ENCODE measurements at regions not wholly inside any gene's neighbourhood (a gene's known extent, or its start where the extent isn't known, plus 50 kb on each side); places are given as distances from the start of the nearest gene placed in this dataset.

- TF ChIP-seq, protein P1, sequence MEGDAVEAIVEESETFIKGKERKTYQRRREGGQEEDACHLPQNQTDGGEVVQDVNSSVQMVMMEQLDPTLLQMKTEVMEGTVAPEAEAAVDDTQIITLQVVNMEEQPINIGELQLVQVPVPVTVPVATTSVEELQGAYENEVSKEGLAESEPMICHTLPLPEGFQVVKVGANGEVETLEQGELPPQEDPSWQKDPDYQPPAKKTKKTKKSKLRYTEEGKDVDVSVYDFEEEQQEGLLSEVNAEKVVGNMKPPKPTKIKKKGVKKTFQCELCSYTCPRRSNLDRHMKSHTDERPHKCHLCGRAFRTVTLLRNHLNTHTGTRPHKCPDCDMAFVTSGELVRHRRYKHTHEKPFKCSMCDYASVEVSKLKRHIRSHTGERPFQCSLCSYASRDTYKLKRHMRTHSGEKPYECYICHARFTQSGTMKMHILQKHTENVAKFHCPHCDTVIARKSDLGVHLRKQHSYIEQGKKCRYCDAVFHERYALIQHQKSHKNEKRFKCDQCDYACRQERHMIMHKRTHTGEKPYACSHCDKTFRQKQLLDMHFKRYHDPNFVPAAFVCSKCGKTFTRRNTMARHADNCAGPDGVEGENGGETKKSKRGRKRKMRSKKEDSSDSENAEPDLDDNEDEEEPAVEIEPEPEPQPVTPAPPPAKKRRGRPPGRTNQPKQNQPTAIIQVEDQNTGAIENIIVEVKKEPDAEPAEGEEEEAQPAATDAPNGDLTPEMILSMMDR (IDR thresholded peaks at IDR 0.05; ENCODE audit: unreplicated experiment), result no peak
- H3K4me1 Mint-ChIP-seq (ENCODE audit: unreplicated experiment), result peaks cover 12% of the 10 kb centered on the region
- no peaks in the 10 kb centered on the region for H3K9me3 Mint-ChIP-seq (ENCODE audit: unreplicated experiment)
- H3K36me3 Mint-ChIP-seq (ENCODE audit: low read depth, unreplicated experiment), result no peaks in the 10 kb centered on the region
- no peak for DNase-seq (ENCODE audit: low spot score)
- no peak overlapping the region for H3K4me3 Mint-ChIP-seq (ENCODE audit: unreplicated experiment)
- peaks cover 4% of the 10 kb centered on the region for H3K27me3 Mint-ChIP-seq (ENCODE audit: unreplicated experiment)
- no peak overlapping the region for H3K27ac Mint-ChIP-seq (ENCODE audit: unreplicated experiment)
Observed at GRCh38 chr11:122313581-122313980, 197.6 kb upstream of the BLID start.

- H3K27ac Mint-ChIP-seq (ENCODE audit: unreplicated experiment), result no peak overlapping the region
- H3K36me3 Mint-ChIP-seq (ENCODE audit: low read depth, unreplicated experiment), result no peaks in the 10 kb centered on the region
- peaks cover 12% of the 10 kb centered on the region for H3K4me1 Mint-ChIP-seq (ENCODE audit: unreplicated experiment)
- no peaks in the 10 kb centered on the region for H3K9me3 Mint-ChIP-seq (ENCODE audit: unreplicated experiment)
- H3K27me3 Mint-ChIP-seq (ENCODE audit: unreplicated experiment), result peaks cover 5% of the 10 kb centered on the region
- TF ChIP-seq, protein P1 (IDR thresholded peaks at IDR 0.05; ENCODE audit: unreplicated experiment), result no peak
- DNase-seq (ENCODE audit: low spot score), result no peak
- H3K4me3 Mint-ChIP-seq (ENCODE audit: unreplicated experiment), result no peak overlapping the region
Observed at GRCh38 chr11:122311216-122311755, 195.3 kb upstream of the BLID start.

DNA sequence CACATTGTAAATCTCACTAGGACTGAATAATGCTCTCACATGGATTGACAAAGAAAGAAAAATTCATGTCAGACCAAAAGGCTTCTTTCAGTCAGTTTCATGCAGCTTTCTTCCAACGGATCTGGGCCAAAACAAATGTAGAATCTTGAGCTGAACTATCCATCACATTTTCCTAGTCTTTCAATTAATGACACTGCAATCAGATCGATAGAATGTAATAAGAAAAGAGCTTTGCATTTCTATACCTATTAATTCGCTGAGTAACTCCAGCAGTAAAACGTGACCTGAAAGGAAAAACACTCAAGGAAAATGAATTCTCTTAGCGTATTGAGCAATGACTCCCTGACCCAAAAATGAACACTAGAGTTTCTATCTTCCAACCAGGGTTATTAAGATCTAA is 194.8 kb upstream of the BLID start:
- H3K4me3 Mint-ChIP-seq (ENCODE audit: unreplicated experiment), result no peak overlapping the region
- peaks cover 5% of the 10 kb centered on the region for H3K27me3 Mint-ChIP-seq (ENCODE audit: unreplicated experiment)
- peaks cover 12% of the 10 kb centered on the region for H3K4me1 Mint-ChIP-seq (ENCODE audit: unreplicated experiment)
- no peak for DNase-seq (ENCODE audit: low spot score)
- H3K36me3 Mint-ChIP-seq (ENCODE audit: low read depth, unreplicated experiment), result no peaks in the 10 kb centered on the region
- TF ChIP-seq, protein P1 (IDR thresholded peaks at IDR 0.05; ENCODE audit: unreplicated experiment), result no peak
- H3K27ac Mint-ChIP-seq (ENCODE audit: unreplicated experiment), result no peak overlapping the region
- no peaks in the 10 kb centered on the region for H3K9me3 Mint-ChIP-seq (ENCODE audit: unreplicated experiment)

DNA sequence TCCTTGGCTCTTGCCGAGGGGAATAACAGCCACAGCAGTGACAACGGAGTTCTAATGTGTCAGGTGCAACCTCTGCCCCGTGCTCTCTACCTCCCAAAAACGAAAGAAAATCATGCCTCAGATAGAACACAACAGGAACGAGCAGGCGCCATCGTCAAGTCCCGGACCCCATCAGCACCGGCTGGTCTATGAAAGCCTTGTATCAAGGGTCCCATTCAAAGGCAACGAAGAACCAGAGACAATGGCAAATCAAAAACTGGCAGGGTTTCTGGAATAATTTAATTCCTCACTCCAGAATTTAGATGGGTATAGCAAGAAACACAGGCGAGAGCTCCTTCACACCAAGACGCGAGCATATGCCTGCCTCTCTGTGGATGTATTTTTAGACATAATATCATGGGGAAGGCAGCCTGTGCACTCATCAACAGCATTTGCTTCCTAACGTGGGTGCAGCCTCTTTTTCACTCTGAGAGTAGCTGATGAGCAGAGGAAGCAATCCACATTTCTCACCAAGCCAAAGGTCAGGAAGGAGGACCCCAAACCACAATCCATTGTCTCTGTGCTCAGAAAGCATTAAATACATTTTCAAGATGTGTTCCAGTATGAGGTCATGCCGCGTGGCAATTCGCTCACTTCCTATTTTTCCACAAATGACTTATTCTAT is 193.4 kb upstream of the BLID start:
- H3K27ac Mint-ChIP-seq (ENCODE audit: unreplicated experiment), result no peak overlapping the region
- no peak for DNase-seq (ENCODE audit: low spot score)
- no peaks in the 10 kb centered on the region for H3K9me3 Mint-ChIP-seq (ENCODE audit: unreplicated experiment)
- H3K27me3 Mint-ChIP-seq (ENCODE audit: unreplicated experiment), result peaks cover 5% of the 10 kb centered on the region
- TF ChIP-seq, protein P1 (IDR thresholded peaks at IDR 0.05; ENCODE audit: unreplicated experiment), result no peak
- peaks cover 13% of the 10 kb centered on the region for H3K4me1 Mint-ChIP-seq (ENCODE audit: unreplicated experiment)
- H3K36me3 Mint-ChIP-seq (ENCODE audit: low read depth, unreplicated experiment), result no peaks in the 10 kb centered on the region
- no peak overlapping the region for H3K4me3 Mint-ChIP-seq (ENCODE audit: unreplicated experiment)

DNA sequence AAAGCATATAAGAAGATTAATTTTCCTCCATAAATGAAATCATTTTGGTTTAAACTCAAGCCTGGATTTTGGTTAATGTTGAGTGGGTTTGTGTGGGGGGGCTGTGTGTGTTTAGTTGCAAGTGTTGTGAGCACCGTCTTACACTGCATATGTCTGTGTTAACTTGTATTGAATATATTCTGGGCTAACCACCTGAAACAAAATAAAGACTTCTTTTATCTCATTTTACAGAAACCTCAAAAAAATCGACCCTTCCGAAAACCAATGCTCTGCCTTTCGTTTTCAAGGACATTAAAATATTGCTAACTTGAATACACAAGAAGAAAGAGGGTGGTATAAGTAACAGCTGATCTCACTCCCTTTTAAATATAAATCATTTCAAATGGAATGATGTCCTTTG is 192.2 kb upstream of the BLID start:
- H3K4me1 Mint-ChIP-seq (ENCODE audit: unreplicated experiment), result peaks cover 16% of the 10 kb centered on the region
- H3K9me3 Mint-ChIP-seq (ENCODE audit: unreplicated experiment), result no peaks in the 10 kb centered on the region
- TF ChIP-seq, protein P1 (IDR thresholded peaks at IDR 0.05; ENCODE audit: unreplicated experiment), result no peak
- no peak overlapping the region for H3K27ac Mint-ChIP-seq (ENCODE audit: unreplicated experiment)
- DNase-seq (ENCODE audit: low spot score), result no peak
- H3K4me3 Mint-ChIP-seq (ENCODE audit: unreplicated experiment), result no peak overlapping the region
- peaks cover 5% of the 10 kb centered on the region for H3K27me3 Mint-ChIP-seq (ENCODE audit: unreplicated experiment)
- no peaks in the 10 kb centered on the region for H3K36me3 Mint-ChIP-seq (ENCODE audit: low read depth, unreplicated experiment)
